ENCODE measurements at regions not wholly inside any gene's neighbourhood (a gene's known extent, or its start where the extent isn't known, plus 50 kb on each side); places are given as distances from the start of the nearest gene placed in this dataset.

- no peak overlapping the region for H3K27ac ChIP-seq (ENCODE audit: extremely low read depth, low read depth, low read length)
- ATAC-seq (no peak), FAIRE-seq (no peak), DNase-seq (ENCODE audit: extremely low read depth in 1 of 4, low spot score in 3 of 4) (no peak)
- H3K9me1 ChIP-seq (ENCODE audit: control insufficient read depth, insufficient read depth, low read length), result no peaks in the 10 kb centered on the region
- H3K9me3 ChIP-seq (replicated peaks; ENCODE audit: control insufficient read depth, insufficient read depth, low read depth, low read length), result no peaks in the 10 kb centered on the region; the same call in 1 of the 2 replicates
- ChIA-PET POLR2A (no interaction called here), CTCF (ENCODE audit: low intra/inter-chr PET ratio) (no interaction called here)
- no peaks in the 10 kb centered on the region for H3K4me1 ChIP-seq (replicated peaks in 1 of 2; ENCODE audit: control insufficient read depth in 2 of 2, insufficient read depth in 2 of 2, low read length in 2 of 2)
- H4K20me1 ChIP-seq (replicated peaks; ENCODE audit: control insufficient read depth, insufficient read depth, low read length), result no peaks in the 10 kb centered on the region
- in situ Hi-C loops (cut with MboI), result no loop called here
- intact Hi-C loops (cut with micrococcal nuclease), result no loop called here
- H3K79me2 ChIP-seq (ENCODE audit: control insufficient read depth, insufficient read depth, low read length), result no peaks in the 10 kb centered on the region
- no peaks in the 10 kb centered on the region for H3K27me3 ChIP-seq (ENCODE audit: control insufficient read depth in 2 of 2, insufficient read depth in 2 of 2, low read length in 2 of 2)
- H3K4me2 ChIP-seq (ENCODE audit: insufficient read depth, low read length), result no peak overlapping the region
- no TSS peak for BruUV-seq (replicated peaks)
- TF ChIP-seq ZNF431 (CRISPR knock-in tag; IDR thresholded peaks at IDR 0.05) (no peak), DMBX1 (CRISPR knock-in tag; IDR thresholded peaks at IDR 0.05; ENCODE audit: borderline replicate concordance) (no peak), NCOA2 (IDR thresholded peaks at IDR 0.05; ENCODE audit: partially characterized antibody in 2 of 2) (no peak), MAFF (IDR thresholded peaks at IDR 0.05; ENCODE audit: low read length) (peak; percentile 47), TBL1XR1 (IDR thresholded peaks at IDR 0.05; ENCODE audit: low read length in 2 of 2) (no peak), HNRNPL (IDR thresholded peaks at IDR 0.05; ENCODE audit: low read depth, low read length) (no peak), STAG1 (CRISPR knock-in tag; IDR thresholded peaks at IDR 0.05; ENCODE audit: borderline replicate concordance) (no peak), POLR2G (IDR thresholded peaks at IDR 0.05; ENCODE audit: low read depth, low read length) (no peak), MAFG (tag; conservative IDR thresholded peaks at IDR 0.05) (peak; percentile 26; the same call in 1 of the 2 replicates), RB1 (IDR thresholded peaks at IDR 0.05; ENCODE audit: low read depth) (no peak), SRF (CRISPR knock-in tag; IDR thresholded peaks at IDR 0.05) (no peak), ZKSCAN3 (CRISPR knock-in tag; IDR thresholded peaks at IDR 0.05) (no peak), CHCHD3 (CRISPR knock-in tag; IDR thresholded peaks at IDR 0.05) (no peak), ZNF316 (IDR thresholded peaks at IDR 0.05) (peak; percentile 43; the same call in 1 of the 2 replicates), TOE1 (IDR thresholded peaks at IDR 0.05; ENCODE audit: borderline replicate concordance) (no peak), TOE1 (CRISPR knock-in tag; IDR thresholded peaks at IDR 0.05; ENCODE audit: borderline replicate concordance, low read depth) (no peak), TEAD2 (tag; IDR thresholded peaks at IDR 0.05) (no peak), MAFK (IDR thresholded peaks at IDR 0.05; ENCODE audit: low read length) (peak; percentile 31; the same call in 1 of the 2 replicates), TCF7 (IDR thresholded peaks at IDR 0.05; ENCODE audit: borderline replicate concordance) (no peak), CCAR2 (IDR thresholded peaks at IDR 0.05; ENCODE audit: low read depth, low read length) (no peak), ASH1L (IDR thresholded peaks at IDR 0.05; ENCODE audit: borderline replicate concordance, low read depth, partially characterized antibody) (no peak), MAZ (CRISPR knock-in tag; conservative IDR thresholded peaks at IDR 0.05 in 1 of 2, IDR thresholded peaks at IDR 0.05 in 1 of 2) (no peak)
- no peak overlapping the region for H3K9ac ChIP-seq (ENCODE audit: insufficient read depth in 1 of 2, low read depth in 2 of 2, low read length in 2 of 2)
- WGBS (ENCODE audit: insufficient coverage, low coverage, missing lambda C conversion rate), result 0% methylated on average over 2 of the region's 2 CpGs
- H3K4me3 ChIP-seq, result no peak overlapping the region
- H2AFZ ChIP-seq (ENCODE audit: low read depth, low read length), result no peak overlapping the region
- H3K36me3 ChIP-seq (ENCODE audit: control insufficient read depth, insufficient read depth, low read length), result no peaks in the 10 kb centered on the region
These were observed 1944.9 kb downstream of the TP53TG3F start for GRCh38 chr16:35404273-35404672.

Measured in K562 (cell line).